H9 (cell line): ENCODE measurements at regions not wholly inside any gene's neighbourhood (a gene's known extent, or its start where the extent isn't known, plus 50 kb on each side); places are given as distances from the start of the nearest gene placed in this dataset.

ENCODE experiments used
- DNase-seq: peaks from one replicate; pipeline ENCODE4 v3.0.0-alpha.2; 2017
- H2AFZ ChIP-seq: one replicate; pipeline ENCODE4 v1.6.1; 2013; ENCODE audit warnings: mild to moderate bottlenecking, low read length, control low read depth, moderate library complexity
- H2AK5ac ChIP-seq: 2 replicates; pipeline ENCODE4 v1.6.1; 2013; ENCODE audit warnings: low read length, control low read depth, mixed read lengths; ENCODE audit not compliant: insufficient read length
- H2BK120ac ChIP-seq: one replicate; pipeline ENCODE4 v1.6.1; 2013; ENCODE audit warnings: low read depth, mild to moderate bottlenecking, low read length, control low read depth, inconsistent platforms; ENCODE audit not compliant: poor library complexity, severe bottlenecking
- H2BK12ac ChIP-seq: 2 replicates; pipeline ENCODE4 v1.6.1; 2013; ENCODE audit warnings: low read length, control low read depth, mixed read lengths, low read depth; ENCODE audit not compliant: insufficient read length
- H2BK15ac ChIP-seq: 2 replicates; pipeline ENCODE4 v1.6.1; 2013; ENCODE audit warnings: low read depth, low read length, control low read depth
- H2BK20ac ChIP-seq: one replicate; pipeline ENCODE4 v1.6.1; 2013; ENCODE audit warnings: low read depth, mild to moderate bottlenecking, low read length, control low read depth, inconsistent platforms; ENCODE audit not compliant: poor library complexity, severe bottlenecking
- H2BK5ac ChIP-seq: 2 replicates; pipeline ENCODE4 v1.6.1; 2013; ENCODE audit warnings: low read length, control low read depth, mixed read lengths; ENCODE audit not compliant: insufficient read length
- H3K14ac ChIP-seq: 2 replicates; pipeline ENCODE4 v1.6.1; 2013; ENCODE audit warnings: low read length, control low read depth; ENCODE audit not compliant: insufficient read depth
- H3K18ac ChIP-seq: 2 replicates; pipeline ENCODE4 v1.6.1; 2013; ENCODE audit warnings: low read depth, mild to moderate bottlenecking, mixed read lengths, low read length, control low read depth; ENCODE audit not compliant: insufficient read length
- H3K23ac ChIP-seq: 2 replicates; pipeline ENCODE4 v1.6.1; 2013; ENCODE audit warnings: low read length, control low read depth, mixed read lengths, low read depth; ENCODE audit not compliant: insufficient read length
- H3K23me2 ChIP-seq: 2 replicates; pipeline ENCODE4 v1.6.1; 2013; ENCODE audit warnings: low read depth, mild to moderate bottlenecking, mixed read lengths, low read length, control low read depth; ENCODE audit not compliant: insufficient read length, poor library complexity, severe bottlenecking
- H3K27ac ChIP-seq: 2 replicates; pipeline ENCODE4 v1.5.1; 2013; ENCODE audit warnings: low read length, control low read depth, mixed read lengths, low read depth; ENCODE audit not compliant: insufficient read length
- H3K27me3 ChIP-seq: 2 replicates; pipeline ENCODE4 v1.6.1; 2013; ENCODE audit warnings: low read length, control low read depth, inconsistent platforms; ENCODE audit not compliant: insufficient read depth
- H3K4ac ChIP-seq: 2 replicates; pipeline ENCODE4 v1.6.1; 2013; ENCODE audit warnings: low read depth, mild to moderate bottlenecking, control low read depth, inconsistent platforms, low read length, moderate library complexity
- H3K4me1 ChIP-seq: 2 replicates; pipeline ENCODE4 v1.6.1; 2013; ENCODE audit warnings: low read length, control low read depth, inconsistent platforms; ENCODE audit not compliant: insufficient read depth
- H3K4me2 ChIP-seq: 2 replicates; pipeline ENCODE4 v1.6.1; 2013; ENCODE audit warnings: low read length, control low read depth, mixed read lengths; ENCODE audit not compliant: insufficient read length, insufficient read depth
- H3K56ac ChIP-seq: 2 replicates; pipeline ENCODE4 v1.6.1; 2013; ENCODE audit warnings: low read depth, mild to moderate bottlenecking, mixed read lengths, low read length, control low read depth; ENCODE audit not compliant: insufficient read length
- H3K79me1 ChIP-seq: 2 replicates; pipeline ENCODE4 v1.6.1; 2013; ENCODE audit warnings: low read depth, mild to moderate bottlenecking, moderate library complexity, low read length, control low read depth, inconsistent platforms; ENCODE audit not compliant: insufficient read depth, poor library complexity, severe bottlenecking
- H3K79me2 ChIP-seq: 2 replicates; pipeline ENCODE4 v1.6.1; 2013; ENCODE audit warnings: low read length, control low read depth, inconsistent platforms; ENCODE audit not compliant: insufficient read depth
- H3K9ac ChIP-seq: 2 replicates; pipeline ENCODE4 v1.6.1; 2013; ENCODE audit warnings: low read length, control low read depth, mixed read lengths; ENCODE audit not compliant: insufficient read length; ENCODE audit errors: extremely low read depth
- H3K9me3 ChIP-seq: one replicate; pipeline ENCODE4 v1.6.1; 2013; ENCODE audit warnings: low read depth, low read length, inconsistent platforms; ENCODE audit not compliant: control insufficient read depth
- H3T11ph ChIP-seq: one replicate; pipeline ENCODE4 v1.6.1; 2013; ENCODE audit warnings: mild to moderate bottlenecking, low read length, control low read depth, inconsistent platforms
- H4K20me1 ChIP-seq: one replicate; pipeline ENCODE4 v1.6.1; 2013; ENCODE audit not compliant: control insufficient read depth, insufficient read length, insufficient read depth
- H4K5ac ChIP-seq: 2 replicates; pipeline ENCODE4 v1.6.1; 2013; ENCODE audit warnings: low read depth, mild to moderate bottlenecking, mixed read lengths, low read length, control low read depth; ENCODE audit not compliant: insufficient read length
- H4K8ac ChIP-seq: replicated peaks from 2 replicates; pipeline ENCODE4 v1.6.1; 2013; ENCODE audit warnings: low read length, control low read depth, mixed read lengths, low read depth; ENCODE audit not compliant: insufficient read length
- H4K91ac ChIP-seq: 2 replicates; pipeline ENCODE4 v1.6.1; 2013; ENCODE audit warnings: low read depth, mild to moderate bottlenecking, moderate library complexity, mixed read lengths, low read length, control low read depth; ENCODE audit not compliant: insufficient read length
- H3K27ac Mint-ChIP-seq, 3 experiments: 2 replicates in 2 of 3; 3 replicates in 1 of 3; pipeline ENCODE4 v1.8.0; 2020 to 2021; ENCODE audit warnings: mixed read lengths in 3 of 3, mild to moderate bottlenecking in 1 of 3, moderate library complexity in 1 of 3
- H3K27me3 Mint-ChIP-seq: 2 replicates; pipeline ENCODE4 v1.8.0; 2021; ENCODE audit warnings: low read depth, mild to moderate bottlenecking, moderate library complexity, mixed read lengths
- H3K36me3 Mint-ChIP-seq, 3 experiments: 2 replicates in 2 of 3; 3 replicates in 1 of 3; pipeline ENCODE4 v1.8.0; 2020 to 2021; ENCODE audit warnings: low read depth in 3 of 3, mixed read lengths in 3 of 3; ENCODE audit not compliant: insufficient read depth in 1 of 3
- H3K4me1 Mint-ChIP-seq, 2 experiments: 2 replicates each; pipeline ENCODE4 v1.8.0; 2020; ENCODE audit warnings: mixed read lengths in 2 of 2
- H3K4me3 Mint-ChIP-seq, 2 experiments: 2 replicates in 1 of 2; 3 replicates in 1 of 2; pipeline ENCODE4 v1.8.0; 2020 to 2021; ENCODE audit warnings: mild to moderate bottlenecking in 2 of 2, mixed read lengths in 2 of 2, moderate library complexity in 1 of 2
- H3K9me3 Mint-ChIP-seq, 2 experiments: 2 replicates in 1 of 2; 3 replicates in 1 of 2; pipeline ENCODE4 v1.8.0; 2020; ENCODE audit warnings: mild to moderate bottlenecking in 2 of 2, mixed read lengths in 2 of 2, moderate library complexity in 1 of 2
- CTCF ChIP-seq: fragments of 200-600 bp; sonication (generic); conservative IDR thresholded peaks from 3 replicates; pipeline ENCODE4 v1.8.0; 2021; ENCODE audit warnings: antibody characterized with exemption, mild to moderate bottlenecking
- WGBS: extraction: QIAGEN DNeasy Blood & Tissue Kit; methylation state at CpG from one replicate; pipeline ENCODE4 v1.1.7; 2013; ENCODE audit warnings: missing lambda C conversion rate, low lambda C conversion rate, mixed read lengths; ENCODE audit not compliant: insufficient read length; ENCODE audit errors: extremely low coverage; 5-methylcytosine and 5-hydroxymethylcytosine counted together

- Histone ChIP-seq H3K9ac (no peak overlapping the region), H3K23me2 (no peaks in the 10 kb centered on the region), H3K4ac (no peak overlapping the region), H3K79me1 (no peaks in the 10 kb centered on the region), H3K14ac (no peak overlapping the region), H2AFZ (no peak overlapping the region), H3T11ph (no peak overlapping the region), H3K27ac (no peak overlapping the region), H4K91ac (no peak overlapping the region), H2BK120ac (no peak overlapping the region), H4K20me1 (no peaks in the 10 kb centered on the region), H4K8ac (no peak overlapping the region), H3K79me2 (no peaks in the 10 kb centered on the region), H2BK20ac (no peak overlapping the region), H3K23ac (no peak overlapping the region), H2BK5ac (no peak overlapping the region), H3K27me3 (no peaks in the 10 kb centered on the region), H2BK15ac (no peak overlapping the region), H3K18ac (no peak overlapping the region), H2BK12ac (no peak overlapping the region), H4K5ac (no peak overlapping the region), H2AK5ac (no peak overlapping the region), H3K56ac (no peak overlapping the region), H3K9me3 (no peaks in the 10 kb centered on the region), H3K4me2 (no peak overlapping the region), H3K4me1 (no peaks in the 10 kb centered on the region)
- TF ChIP-seq CTCF: no peak
- no peaks in the 10 kb centered on the region for H3K4me1 Mint-ChIP-seq
- no peaks in the 10 kb centered on the region for H3K27me3 Mint-ChIP-seq
- H3K4me3 Mint-ChIP-seq: no peak overlapping the region
- no peaks in the 10 kb centered on the region for H3K36me3 Mint-ChIP-seq
- no peaks in the 10 kb centered on the region; a peak in 1 of 5 replicates for H3K9me3 Mint-ChIP-seq
- no peak for DNase-seq
- 100% methylated on average over 1 of the region's 3 CpGs for WGBS
- H3K27ac Mint-ChIP-seq: no peak overlapping the region
Observed at GRCh38 chr3:180335050-180335449, 266.9 kb upstream of the TTC14 start.
